Breast epithelium (tissue), 4 donors: ENCODE measurements at regions not wholly inside any gene's neighbourhood (a gene's known extent, or its start where the extent isn't known, plus 50 kb on each side); places are given as distances from the start of the nearest gene placed in this dataset.
"Not testable (repeated sequence)": the region's sequence is repeated elsewhere in the genome, so short reads cannot be mapped to it uniquely, and the experiment has no call there.

Source experiments
- DNase-seq, 2 donors: peaks; one replicate each; pipeline ENCODE4 v3.0.0-alpha.2; 2019; ENCODE audit warnings: low spot score in 2 of 2
- H3K27ac ChIP-seq, 2 donors: fragments of 200-600 bp; sonication (generic) in 1 of 2; one replicate each; pipeline ENCODE4 v1.5.1; 2016 to 2019; ENCODE audit warnings: mild to moderate bottlenecking in 1 of 2
- H3K27me3 ChIP-seq, 2 donors: fragments of 200-600 bp; sonication (generic) in 1 of 2; one replicate each; pipeline versions ENCODE4 v1.5.1 to v1.6.0; 2017 to 2019; ENCODE audit warnings: control low read depth in 1 of 2, mild to moderate bottlenecking in 1 of 2
- H3K36me3 ChIP-seq: fragments of 200-600 bp; one replicate; pipeline ENCODE4 v1.5.1; 2019
- H3K4me1 ChIP-seq, 2 donors: fragments of 200-600 bp; sonication (generic); one replicate each; pipeline ENCODE4 v1.5.1; 2016 to 2019; ENCODE audit warnings: control low read depth in 1 of 2
- H3K4me3 ChIP-seq, 3 donors: fragments of 200-600 bp; sonication (generic); 1 replicate in 2 of 3; 2 replicates in 1 of 3; pipeline ENCODE4 v1.5.1; 2016 to 2019; ENCODE audit warnings: mild to moderate bottlenecking in 3 of 3, moderate library complexity in 2 of 3
- H3K9me3 ChIP-seq, 2 donors: fragments of 200-600 bp; sonication (generic) in 1 of 2; one replicate each; pipeline ENCODE4 v1.5.1; 2016 to 2019; ENCODE audit warnings: control low read depth in 1 of 2
- CTCF ChIP-seq, 3 donors: fragments of 450-650 bp; IDR thresholded peaks; one replicate each; pipeline ENCODE4 v1.5.1; 2016 to 2017; ENCODE audit warnings: antibody characterized with exemption in 3 of 3, mild to moderate bottlenecking in 3 of 3, moderate library complexity in 3 of 3
- POLR2A ChIP-seq: fragments of 450-650 bp; IDR thresholded peaks from one replicate; pipeline ENCODE4 v1.6.1; 2016; ENCODE audit warnings: antibody characterized with exemption, mild to moderate bottlenecking, moderate library complexity
- POLR2AphosphoS5 ChIP-seq, 3 donors: sonication (generic); formaldehyde crosslinking; IDR thresholded peaks; one replicate each; pipeline ENCODE4 v1.6.1; 2017; ENCODE audit warnings: antibody characterized with exemption in 3 of 3
- intact Hi-C: fragments of 100-400 bp; cut with DNase I; formaldehyde crosslinking; loops from one replicate; pipeline ENCODE4 v1.15.1; 2023; ENCODE audit warnings: low total_unique reads

GRCh38 chr4:30553706-30554105 is 166.5 kb upstream of the PCDH7 start:
- DNase-seq = no peak
- intact Hi-C loops = no loop called here
- no peak for TF ChIP-seq POLR2A
- TF ChIP-seq POLR2AphosphoS5 (IDR thresholded peaks at IDR 0.05) = no peak
- no peak for TF ChIP-seq CTCF (IDR thresholded peaks at IDR 0.05)
- Histone ChIP-seq H3K27me3 (no peaks in the 10 kb centered on the region), H3K4me3 (no peak overlapping the region), H3K27ac (no peak overlapping the region), H3K9me3 (no peaks in the 10 kb centered on the region), H3K4me1 (no peaks in the 10 kb centered on the region), H3K36me3 (no peaks in the 10 kb centered on the region)

- intact Hi-C loops = no loop called here
- H3K27me3 ChIP-seq = no peaks in the 10 kb centered on the region
Observed at GRCh38 chr4:30555775-30556174, 164.4 kb upstream of the PCDH7 start.

GRCh38 chr4:30559481-30559880 is 160.7 kb upstream of the PCDH7 start:
- intact Hi-C loops = no loop called here
- Histone ChIP-seq H3K4me1 (no peaks in the 10 kb centered on the region), H3K36me3 (no peaks in the 10 kb centered on the region), H3K27ac (no peak overlapping the region), H3K4me3 (no peak overlapping the region), H3K9me3 (peaks cover 0 to 9% of the 10 kb centered on the region in 2 donors), H3K27me3 (no peaks in the 10 kb centered on the region)
- DNase-seq = no peak
- TF ChIP-seq POLR2AphosphoS5 (IDR thresholded peaks at IDR 0.05) (no peak), POLR2A (no peak), CTCF (IDR thresholded peaks at IDR 0.05) (no peak)

More at GRCh38 chr4:30555775-30556174, 164.4 kb upstream of the PCDH7 start:
- TF ChIP-seq CTCF (IDR thresholded peaks at IDR 0.05) = no peak
- TF ChIP-seq POLR2A = no peak
- no peak for TF ChIP-seq POLR2AphosphoS5 (IDR thresholded peaks at IDR 0.05)
- Histone ChIP-seq H3K4me1 (no peaks in the 10 kb centered on the region), H3K36me3 (no peaks in the 10 kb centered on the region), H3K9me3 (no peaks in the 10 kb centered on the region), H3K27ac (no peak overlapping the region), H3K4me3 (no peak overlapping the region)
- no peak for DNase-seq

- no peak for TF ChIP-seq POLR2AphosphoS5 (IDR thresholded peaks at IDR 0.05)
- TF ChIP-seq CTCF (IDR thresholded peaks at IDR 0.05) = no peak
- no peak for TF ChIP-seq POLR2A
- Histone ChIP-seq H3K9me3 (peaks cover 0 to 4% of the 10 kb centered on the region in 2 donors), H3K36me3 (no peaks in the 10 kb centered on the region), H3K4me3 (no peak overlapping the region), H3K27ac (no peak overlapping the region), H3K27me3 (no peaks in the 10 kb centered on the region), H3K4me1 (no peaks in the 10 kb centered on the region)
- intact Hi-C loops = no loop called here
- DNase-seq = no peak
Observed at GRCh38 chr4:30586850-30587249, 133.3 kb upstream of the PCDH7 start.

- H3K4me3 ChIP-seq, DNase-seq, H3K4me1 ChIP-seq, H3K27ac ChIP-seq, H3K36me3 ChIP-seq, H3K27me3 ChIP-seq, H3K9me3 ChIP-seq, intact Hi-C loops: not testable (repeated sequence)
Observed at GRCh38 chr4:30589669-30590068, 130.5 kb upstream of the PCDH7 start.
